GM18498 (cell line): ENCODE measurements at regions not wholly inside any gene's neighbourhood (a gene's known extent, or its start where the extent isn't known, plus 50 kb on each side); places are given as distances from the start of the nearest gene placed in this dataset.
A peak's percentile ranks its signal among the peaks of the same experiment; 100 is the strongest.

Experiments
- ATAC-seq: cut with Tn5 transposase; IDR thresholded peaks from one replicate; pipeline ENCODE4 v1.9.1; 2021; ENCODE audit warnings: mild to moderate bottlenecking, moderate library complexity; ENCODE audit not compliant: unreplicated experiment

- no peak for ATAC-seq
Measured at GRCh38 chr4:64614276-64614675, 205.0 kb upstream of the TECRL start.

- ATAC-seq = no peak
Measured at GRCh38 chr4:64613046-64613445, 203.8 kb upstream of the TECRL start.

- no peak for ATAC-seq
Measured at GRCh38 chr4:64598066-64598465, 188.8 kb upstream of the TECRL start.

- ATAC-seq = no peak
Measured at GRCh38 chr4:64594723-64595122, 185.5 kb upstream of the TECRL start.

- ATAC-seq = no peak
Measured at GRCh38 chr4:64588507-64588906, 179.3 kb upstream of the TECRL start.

- ATAC-seq = no peak
Measured at GRCh38 chr4:64584981-64585557, 175.8 kb upstream of the TECRL start.

GRCh38 chr4:64584125-64584524, 174.9 kb upstream of the TECRL start:
- ATAC-seq = no peak

GRCh38 chr4:64582492-64582891, 173.2 kb upstream of the TECRL start:
- ATAC-seq = no peak

GRCh38 chr4:64581422-64581821, 172.2 kb upstream of the TECRL start:
- no peak for ATAC-seq

- no peak for ATAC-seq
Measured at GRCh38 chr4:64564126-64564525, 154.9 kb upstream of the TECRL start.

- ATAC-seq = no peak
Measured at GRCh38 chr4:64559571-64559970, 150.3 kb upstream of the TECRL start.

- ATAC-seq = no peak
Measured at GRCh38 chr4:64551125-64551524, 141.9 kb upstream of the TECRL start.

- no peak for ATAC-seq
Measured at GRCh38 chr4:64545593-64545992, 136.3 kb upstream of the TECRL start.

- ATAC-seq = peak; percentile 96
Measured at GRCh38 chr4:64539234-64539849, 130.1 kb upstream of the TECRL start.

GRCh38 chr4:64538219-64538618, 129.0 kb upstream of the TECRL start:
- no peak for ATAC-seq

- no peak for ATAC-seq
Measured at GRCh38 chr4:64533637-64534036, 124.4 kb upstream of the TECRL start.

GRCh38 chr4:64533159-64533558, 123.9 kb upstream of the TECRL start:
- ATAC-seq = no peak

GRCh38 chr4:64520421-64520820, 111.2 kb upstream of the TECRL start:
- ATAC-seq = no peak

- ATAC-seq = no peak
Measured at GRCh38 chr4:64518600-64518999, 109.3 kb upstream of the TECRL start.

- ATAC-seq = no peak
Measured at GRCh38 chr4:64516176-64516575, 106.9 kb upstream of the TECRL start.

GRCh38 chr4:64508089-64508488, 98.8 kb upstream of the TECRL start:
- ATAC-seq = no peak

- ATAC-seq = no peak
Measured at GRCh38 chr4:64503945-64504675, 94.9 kb upstream of the TECRL start.
